AG04449 (cell line): ENCODE measurements at regions not wholly inside any gene's neighbourhood (a gene's known extent, or its start where the extent isn't known, plus 50 kb on each side); places are given as distances from the start of the nearest gene placed in this dataset.
"Not testable (repeated sequence)": the region's sequence is repeated elsewhere in the genome, so short reads cannot be mapped to it uniquely, and the experiment has no call there.

Experiments
- CTCF ChIA-PET: fragments of 350-600 bp; formaldehyde crosslinking; extraction: SDS; loops from one replicate; lab custom pipeline; 2021; ENCODE audit warnings: antibody characterized with exemption; lab: Yijun Ruan, JAX
- POLR2A ChIA-PET: fragments of 400-600, 350-600 bp; formaldehyde crosslinking; extraction: SDS; loops from one replicate; lab custom pipeline; 2020; ENCODE audit warnings: antibody characterized with exemption, inconsistent platforms; lab: Yijun Ruan, JAX
- DNase-seq: peaks from one replicate; pipeline ENCODE4 v3.0.0-alpha.2; 2010; ENCODE audit warnings: low read depth, low spot score
- H3K4me3 ChIP-seq: 2 replicates; pipeline ENCODE4 v1.5.1; 2011; ENCODE audit warnings: low read depth, mild to moderate bottlenecking, control low read depth, low read length
- TF ChIP-seq, protein P1 (sequence below): IDR thresholded peaks from one replicate; pipeline ENCODE4 v1.5.1; 2011; ENCODE audit warnings: mild to moderate bottlenecking, moderate library complexity, low read length, control low read depth, inconsistent platforms; ENCODE audit not compliant: insufficient read depth; ENCODE audit errors: missing control alignments

DNA sequence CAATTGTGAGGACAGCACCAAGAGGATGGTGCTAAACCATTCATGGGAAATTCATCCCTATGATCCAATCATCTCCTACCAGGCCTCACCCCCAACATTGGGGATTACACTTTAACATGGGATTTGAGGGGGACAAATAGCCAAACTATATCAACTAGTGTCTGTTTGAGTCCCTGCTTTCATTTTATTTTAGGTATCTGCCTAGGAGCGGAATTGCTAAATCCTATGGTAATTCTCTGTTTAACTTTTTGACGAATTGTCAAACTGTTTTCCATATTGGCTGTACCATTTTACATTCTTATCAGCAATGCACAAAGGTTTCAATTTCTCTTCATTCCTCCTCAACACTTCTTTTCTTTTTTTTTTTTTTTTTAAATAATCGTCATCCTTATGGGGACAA lies 318.4 kb upstream of the NRP1 start:
- no peak overlapping the region for H3K4me3 ChIP-seq
- TF ChIP-seq, protein P1, sequence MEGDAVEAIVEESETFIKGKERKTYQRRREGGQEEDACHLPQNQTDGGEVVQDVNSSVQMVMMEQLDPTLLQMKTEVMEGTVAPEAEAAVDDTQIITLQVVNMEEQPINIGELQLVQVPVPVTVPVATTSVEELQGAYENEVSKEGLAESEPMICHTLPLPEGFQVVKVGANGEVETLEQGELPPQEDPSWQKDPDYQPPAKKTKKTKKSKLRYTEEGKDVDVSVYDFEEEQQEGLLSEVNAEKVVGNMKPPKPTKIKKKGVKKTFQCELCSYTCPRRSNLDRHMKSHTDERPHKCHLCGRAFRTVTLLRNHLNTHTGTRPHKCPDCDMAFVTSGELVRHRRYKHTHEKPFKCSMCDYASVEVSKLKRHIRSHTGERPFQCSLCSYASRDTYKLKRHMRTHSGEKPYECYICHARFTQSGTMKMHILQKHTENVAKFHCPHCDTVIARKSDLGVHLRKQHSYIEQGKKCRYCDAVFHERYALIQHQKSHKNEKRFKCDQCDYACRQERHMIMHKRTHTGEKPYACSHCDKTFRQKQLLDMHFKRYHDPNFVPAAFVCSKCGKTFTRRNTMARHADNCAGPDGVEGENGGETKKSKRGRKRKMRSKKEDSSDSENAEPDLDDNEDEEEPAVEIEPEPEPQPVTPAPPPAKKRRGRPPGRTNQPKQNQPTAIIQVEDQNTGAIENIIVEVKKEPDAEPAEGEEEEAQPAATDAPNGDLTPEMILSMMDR = no peak
- DNase-seq = no peak
- CTCF ChIA-PET = interaction anchor here (0.9 kb wide), 1 partner anchor 322 kb away, joined by 6 read pairs; no protein-coding TSS in a partner anchor
- POLR2A ChIA-PET = no interaction called here

- H3K4me3 ChIP-seq, DNase-seq, POLR2A ChIA-PET, CTCF ChIA-PET: not testable (repeated sequence)
Measured at GRCh38 chr10:33650131-33650530, 315.7 kb upstream of the NRP1 start.

DNA sequence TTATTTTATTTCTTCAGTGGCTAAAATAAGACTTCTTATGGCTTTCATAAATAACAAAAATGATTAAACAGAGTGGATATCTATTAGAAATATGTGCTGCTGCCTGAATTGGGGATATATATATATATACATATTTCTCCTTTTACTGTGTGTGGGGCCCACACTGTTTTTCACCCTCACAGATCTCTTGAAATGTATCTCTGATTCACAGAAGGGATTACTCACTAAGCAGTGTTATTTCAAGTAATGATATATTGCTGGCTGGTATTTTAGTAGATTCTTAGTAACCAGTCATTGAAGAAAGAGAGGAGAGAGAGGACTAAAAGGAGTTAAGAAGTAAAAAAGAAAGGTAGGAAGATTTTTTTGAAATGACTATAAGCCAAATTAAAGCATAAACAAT lies 308.6 kb upstream of the NRP1 start:
- H3K4me3 ChIP-seq = no peak overlapping the region
- CTCF ChIA-PET = no interaction called here
- TF ChIP-seq, protein P1 = no peak
- peak; percentile 46 for DNase-seq
- POLR2A ChIA-PET = no interaction called here

GRCh38 chr10:33638891-33639290 lies 304.4 kb upstream of the NRP1 start:
- H3K4me3 ChIP-seq = no peak overlapping the region
- ChIA-PET CTCF (no interaction called here), POLR2A (no interaction called here)
- TF ChIP-seq, protein P1 = no peak
- DNase-seq = no peak

GRCh38 chr10:33638374-33638773 lies 303.9 kb upstream of the NRP1 start:
- POLR2A ChIA-PET = no interaction called here
- TF ChIP-seq, protein P1 = no peak

DNA sequence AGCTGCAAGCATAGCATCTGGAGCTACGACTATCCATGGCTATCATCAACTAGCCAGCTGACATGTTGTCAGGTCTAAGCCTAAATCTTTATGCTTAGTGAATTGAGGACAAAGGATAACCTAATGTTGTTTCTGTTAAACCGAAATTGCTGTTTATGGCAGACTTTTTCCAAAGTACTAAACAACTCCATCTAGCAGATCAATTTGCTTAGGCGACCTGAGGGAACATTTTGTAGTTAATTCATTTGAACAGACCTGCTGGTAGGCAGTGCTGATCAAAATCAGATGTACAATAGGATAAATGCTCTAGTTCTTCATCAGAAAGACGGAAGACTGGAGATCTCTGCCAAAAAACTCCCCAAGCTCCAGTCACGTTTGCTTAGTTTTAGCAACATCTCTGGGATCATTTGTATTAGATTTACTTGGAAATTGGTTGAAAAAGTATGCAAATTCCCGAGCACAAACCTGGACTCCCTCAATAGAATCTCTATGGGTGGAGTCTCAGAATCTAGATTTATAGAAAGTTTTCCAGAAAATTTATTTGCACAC lies 301.6 kb upstream of the NRP1 start:
- DNase-seq = no peak
- CTCF ChIA-PET = no interaction called here
- H3K4me3 ChIP-seq = no peak overlapping the region
- POLR2A ChIA-PET = no interaction called here
- TF ChIP-seq, protein P1 = no peak

More at GRCh38 chr10:33638374-33638773, 303.9 kb upstream of the NRP1 start:
- CTCF ChIA-PET = no interaction called here
- no peak overlapping the region for H3K4me3 ChIP-seq
- DNase-seq = no peak

GRCh38 chr10:33632432-33632831 lies 298.0 kb upstream of the NRP1 start:
- no peak for DNase-seq
- no peak overlapping the region for H3K4me3 ChIP-seq
- CTCF ChIA-PET = interaction anchor here (0.7 kb wide), 1 partner anchor 440 kb away, joined by 3 read pairs; no protein-coding TSS in a partner anchor
- POLR2A ChIA-PET = no interaction called here
- TF ChIP-seq, protein P1 = no peak
